SH-SY5Y (cell line): ENCODE measurements at regions not wholly inside any gene's neighbourhood (a gene's known extent, or its start where the extent isn't known, plus 50 kb on each side); places are given as distances from the start of the nearest gene placed in this dataset.

Experiments
- GATA2 ChIP-seq: IDR thresholded peaks from 2 replicates; pipeline ENCODE4 v1.6.1; 2011; ENCODE audit warnings: mild to moderate bottlenecking, low read depth, low read length
- GATA3 ChIP-seq: IDR thresholded peaks from 2 replicates; pipeline ENCODE4 v1.6.1; 2011; ENCODE audit warnings: low read depth, mild to moderate bottlenecking, low read length, moderate library complexity

GRCh38 chr4:156293657-156294297 lies 340.1 kb upstream of the CTSO start:
- TF ChIP-seq GATA3 (no peak), GATA2 (no peak)
